Choroid plexus epithelial cell (primary cell): ENCODE measurements at regions not wholly inside any gene's neighbourhood (a gene's known extent, or its start where the extent isn't known, plus 50 kb on each side); places are given as distances from the start of the nearest gene placed in this dataset.

ENCODE experiments used
- DNase-seq: peaks from one replicate; pipeline ENCODE4 v3.0.0-alpha.2; 2010; ENCODE audit warnings: low read depth
- H3K4me3 ChIP-seq: 2 replicates; pipeline ENCODE4 v1.5.1; 2011; ENCODE audit warnings: low read depth, mild to moderate bottlenecking, control low read depth, low read length, moderate library complexity
- CTCF ChIP-seq: conservative IDR thresholded peaks from 2 replicates; pipeline ENCODE4 v1.5.1; 2011; ENCODE audit warnings: low read depth, mild to moderate bottlenecking, control low read depth, inconsistent platforms, low read length, moderate library complexity

- TF ChIP-seq CTCF, result no peak
- DNase-seq, result no peak
- H3K4me3 ChIP-seq, result no peak overlapping the region
These were observed 51.1 kb upstream of the HIF1A start for GRCh38 chr14:61644175-61644574.

GRCh38 chr14:61644834-61645233 lies 50.5 kb upstream of the HIF1A start:
- no peak overlapping the region for H3K4me3 ChIP-seq
- DNase-seq, result peak; percentile 54
- TF ChIP-seq CTCF, result no peak

GRCh38 chr14:61645247-61645646 lies 50.1 kb upstream of the HIF1A start:
- no peak overlapping the region for H3K4me3 ChIP-seq
- no peak for TF ChIP-seq CTCF
- DNase-seq, result no peak
